ENCODE measurements at regions not wholly inside any gene's neighbourhood (a gene's known extent, or its start where the extent isn't known, plus 50 kb on each side); places are given as distances from the start of the nearest gene placed in this dataset.

GRCh38 chr4:65170768-65171514 is 499.3 kb downstream of the EPHA5 start:
- Histone ChIP-seq H3K36me3 (replicated peaks in 1 of 2; ENCODE audit: control insufficient read depth in 1 of 2, insufficient read depth in 2 of 2, low read length in 2 of 2) (no peaks in the 10 kb centered on the region), H3K27ac (ENCODE audit: extremely low read length, insufficient read depth, low read length) (no peak overlapping the region), H3K79me2 (ENCODE audit: insufficient read depth, low read length) (no peaks in the 10 kb centered on the region), H3K9ac (ENCODE audit: insufficient read depth, low read depth, low read length) (no peak overlapping the region), H4K20me1 (ENCODE audit: insufficient read depth, low read length) (no peaks in the 10 kb centered on the region), H3K27me3 (ENCODE audit: control insufficient read depth in 1 of 2, insufficient read depth in 2 of 2, low read length in 2 of 2) (no peaks in the 10 kb centered on the region), H3K4me1 (ENCODE audit: insufficient read depth, low read length) (no peaks in the 10 kb centered on the region), H3K9me3 (ENCODE audit: low read length) (no peaks in the 10 kb centered on the region), H3K4me2 (ENCODE audit: low read depth, low read length) (no peak overlapping the region), H2AFZ (ENCODE audit: low read length) (no peak overlapping the region), H3K4me3 (replicated peaks in 1 of 3; ENCODE audit: insufficient read depth in 1 of 3, low read depth in 2 of 3, low read length in 3 of 3) (no peak overlapping the region)
- no peak for TF ChIP-seq SMARCE1 (IDR thresholded peaks at IDR 0.05; ENCODE audit: borderline replicate concordance)
- no peak for TF ChIP-seq RNF219 (CRISPR knock-in tag; IDR thresholded peaks at IDR 0.05)
- no peak for TF ChIP-seq TARDBP (CRISPR knock-in tag; IDR thresholded peaks at IDR 0.05)
- TF ChIP-seq ZNF18 (CRISPR knock-in tag; IDR thresholded peaks at IDR 0.05; ENCODE audit: insufficient replicate concordance) = no peak
- TF ChIP-seq NFE2 (CRISPR knock-in tag; IDR thresholded peaks at IDR 0.05) = no peak
- TF ChIP-seq ZBED4 (CRISPR knock-in tag; IDR thresholded peaks at IDR 0.05; ENCODE audit: borderline replicate concordance) = no peak
- TF ChIP-seq FOSL2 (CRISPR knock-in tag; IDR thresholded peaks at IDR 0.05) = no peak
- TF ChIP-seq ZNF784 (CRISPR knock-in tag; IDR thresholded peaks at IDR 0.05; ENCODE audit: borderline replicate concordance) = no peak
- no peak for TF ChIP-seq ZKSCAN1 (IDR thresholded peaks at IDR 0.05; ENCODE audit: low read length)
- no peak for TF ChIP-seq ZBTB14 (CRISPR knock-in tag; IDR thresholded peaks at IDR 0.05)
- TF ChIP-seq ZC3H4 (CRISPR knock-in tag; IDR thresholded peaks at IDR 0.05; ENCODE audit: borderline replicate concordance) = no peak
- no peak for TF ChIP-seq KLF6 (CRISPR knock-in tag; IDR thresholded peaks at IDR 0.05)
- no peak for TF ChIP-seq GATAD2A (CRISPR knock-in tag; IDR thresholded peaks at IDR 0.05)
- TF ChIP-seq ATF1 (CRISPR knock-in tag; IDR thresholded peaks at IDR 0.05) = no peak
- no peak for TF ChIP-seq ZNF652 (CRISPR knock-in tag; IDR thresholded peaks at IDR 0.05; ENCODE audit: borderline replicate concordance, low read depth)
- POLR2A ChIA-PET = no interaction called here
- WGBS (ENCODE audit: low lambda C conversion rate) = 31% methylated on average over 6 of the region's 6 CpGs
- in situ Hi-C loops (cut with HindIII; ENCODE audit: extremely low pct_ligation_motif_present, low pct_unique_long_range_greater_than_20kb) (no loop called here), intact Hi-C loops (cut with micrococcal nuclease; ENCODE audit: unreplicated experiment) (no loop called here)
- CTCF ChIA-PET (ENCODE audit: low intra/inter-chr PET ratio, low total read pairs) = no interaction called here
- ATAC-seq (no peak), FAIRE-seq (no peak), DNase-seq (ENCODE audit: low spot score) (no peak)
- no TSS peak for BruUV-seq (replicated peaks)

Measured in HepG2 (cell line).